ENCODE measurements at regions not wholly inside any gene's neighbourhood (a gene's known extent, or its start where the extent isn't known, plus 50 kb on each side); places are given as distances from the start of the nearest gene placed in this dataset.

DNA sequence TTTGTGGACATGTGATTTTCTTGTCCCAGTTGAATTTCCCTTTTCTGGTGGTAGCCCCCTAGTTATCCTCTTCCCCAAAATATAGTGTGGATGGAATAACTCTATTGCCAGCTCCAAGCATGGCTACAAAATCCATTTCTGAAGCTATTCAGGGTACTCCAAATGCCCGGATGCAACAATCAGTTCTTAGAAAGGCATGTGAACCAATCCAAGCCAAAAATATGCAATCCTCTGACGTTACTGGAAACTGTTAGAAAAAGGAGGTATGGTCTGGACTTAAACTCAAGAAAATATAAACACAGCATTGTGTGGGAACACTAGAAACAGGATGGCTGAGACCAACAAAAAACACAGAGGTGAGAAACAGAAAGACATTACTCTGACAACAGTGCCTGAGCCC is 347.0 kb downstream of the GPAM start:
- DNase-seq, result peak; percentile 63

DNA sequence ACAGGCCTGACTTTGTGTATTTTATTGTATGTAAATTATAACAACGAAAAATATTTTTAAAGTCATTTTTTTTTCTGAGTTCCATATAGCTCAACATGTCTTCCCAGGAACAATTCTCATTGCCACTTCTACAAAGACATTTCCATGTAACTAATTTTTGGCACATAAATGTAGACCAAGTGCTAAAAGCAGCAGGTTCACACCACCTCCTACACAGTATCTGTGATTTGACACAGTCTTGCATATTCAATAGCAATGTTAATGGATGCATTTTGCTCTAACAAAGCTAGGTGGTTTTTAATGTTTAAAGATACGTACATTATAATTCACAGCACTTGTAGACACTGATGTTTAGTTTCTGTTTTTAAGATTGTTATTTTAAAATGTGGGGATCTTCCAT is 346.5 kb downstream of the GPAM start:
- no peak for DNase-seq

DNA sequence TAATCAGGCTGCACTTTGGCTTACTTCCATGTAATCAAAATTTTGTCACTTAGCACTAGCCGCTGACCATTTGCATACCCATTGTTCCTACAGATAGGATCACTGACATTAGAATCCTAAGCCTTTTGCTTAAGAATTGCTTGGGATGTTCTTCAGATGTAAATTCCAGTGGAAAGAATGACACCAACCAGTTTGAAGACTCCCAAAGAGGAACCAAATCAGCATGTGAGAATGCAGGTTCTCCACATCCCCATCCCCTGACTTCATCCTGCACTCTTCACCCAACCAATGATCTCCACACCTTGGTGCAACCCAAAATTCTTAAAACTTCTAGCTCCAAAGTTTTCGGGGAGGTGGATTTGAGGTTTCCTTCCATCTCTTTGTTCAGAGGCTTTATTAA is 345.6 kb downstream of the GPAM start:
- DNase-seq, result no peak

DNA sequence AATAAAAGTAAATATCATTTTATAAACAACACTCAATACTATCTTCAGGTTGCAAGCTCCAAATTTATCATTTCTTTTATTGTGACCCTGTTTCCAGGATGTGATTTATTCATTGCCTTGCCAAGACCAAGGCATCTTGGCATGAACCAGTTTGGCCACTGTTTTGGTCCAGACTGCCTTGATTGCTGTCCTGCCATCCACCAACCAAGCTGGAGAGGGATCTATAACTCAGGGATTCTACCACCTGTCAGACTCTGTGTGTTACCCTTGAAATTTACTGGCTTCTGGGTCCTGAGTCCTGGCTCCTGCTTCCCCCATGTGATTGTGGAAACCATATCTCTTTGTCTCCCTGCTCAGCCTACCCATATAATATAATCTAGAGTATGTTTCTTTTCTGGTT is 343.0 kb downstream of the GPAM start:
- DNase-seq, result no peak

DNA sequence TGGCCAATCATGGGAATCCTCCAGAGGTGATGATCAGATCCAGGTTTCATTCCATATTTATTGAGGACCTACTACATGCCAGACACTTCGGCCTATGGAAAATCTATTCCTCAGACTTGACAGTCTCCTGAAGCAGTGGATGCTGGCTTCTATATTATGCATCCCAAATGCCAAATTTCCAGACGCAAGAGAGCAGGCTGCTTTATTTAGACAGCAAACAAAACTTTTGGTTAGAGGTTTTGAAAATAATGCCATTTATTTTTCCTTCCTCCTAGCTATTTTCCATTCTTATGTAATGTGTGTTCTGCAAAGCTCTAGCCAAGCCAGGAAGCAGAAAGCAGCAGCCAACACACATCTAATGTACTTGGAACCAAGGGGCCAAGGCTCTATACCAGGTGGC is 330.8 kb downstream of the GPAM start:
- DNase-seq, result no peak

GRCh38 chr10:111856631-111857030 is 326.9 kb downstream of the GPAM start:
- DNase-seq, result peak; percentile 36

DNA sequence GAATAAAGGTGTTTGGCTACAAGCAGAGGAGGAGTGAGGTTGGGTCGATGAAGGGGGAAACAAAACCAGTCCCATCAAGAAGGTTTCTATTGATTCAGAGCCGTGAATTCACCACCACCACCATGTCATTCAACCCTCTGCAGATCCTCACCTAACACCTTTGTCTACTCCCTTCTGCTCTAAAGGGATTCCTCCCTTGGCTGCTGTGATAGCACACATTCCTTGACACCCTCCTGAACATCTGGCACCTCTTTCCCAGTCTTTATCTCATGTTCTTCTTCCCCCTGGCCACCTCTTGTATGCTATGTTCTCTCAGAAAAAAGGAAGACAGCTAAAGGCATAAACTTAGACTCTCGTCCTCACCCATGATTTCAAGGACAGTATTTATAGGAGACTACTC is 318.0 kb downstream of the GPAM start:
- no peak for DNase-seq

DNA sequence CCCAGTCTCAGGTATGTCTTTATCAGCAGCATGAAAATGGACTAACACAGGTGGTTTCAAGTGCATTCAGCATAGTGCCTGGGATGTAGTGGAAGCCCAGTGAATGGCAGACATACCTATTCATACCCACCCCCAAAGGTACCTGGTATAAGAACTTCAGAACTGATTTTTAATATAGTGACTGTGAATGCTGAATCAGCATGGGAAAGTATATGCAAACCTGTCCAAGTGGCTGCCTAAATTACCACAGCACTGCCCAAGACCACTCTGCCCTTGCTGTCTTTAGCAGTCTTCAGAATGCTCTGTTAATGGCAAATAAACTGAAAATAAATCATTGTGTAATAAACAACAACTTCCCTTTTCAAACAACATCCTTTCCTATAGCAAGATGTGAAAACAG is 312.1 kb downstream of the GPAM start:
- no peak for DNase-seq

DNA sequence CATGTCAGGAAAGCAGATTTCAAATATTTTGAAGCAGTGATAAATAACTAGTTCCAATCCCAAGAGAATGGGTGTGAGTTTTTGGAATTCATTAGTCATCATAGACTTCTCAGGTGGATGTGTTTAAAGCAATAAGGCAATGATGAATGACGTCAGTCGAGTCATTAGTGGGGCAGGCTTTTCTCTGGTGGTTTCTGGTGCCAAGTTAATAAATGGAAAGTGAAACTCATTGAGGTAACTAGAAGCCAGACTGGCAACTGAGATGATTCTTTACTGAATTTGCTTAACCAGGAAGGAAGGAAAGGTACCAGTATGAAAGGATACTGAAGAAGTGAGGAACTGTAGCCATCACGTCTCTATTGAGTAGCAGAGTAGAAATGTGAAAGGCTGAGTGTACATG is 311.0 kb downstream of the GPAM start:
- DNase-seq, result peak; percentile 82

DNA sequence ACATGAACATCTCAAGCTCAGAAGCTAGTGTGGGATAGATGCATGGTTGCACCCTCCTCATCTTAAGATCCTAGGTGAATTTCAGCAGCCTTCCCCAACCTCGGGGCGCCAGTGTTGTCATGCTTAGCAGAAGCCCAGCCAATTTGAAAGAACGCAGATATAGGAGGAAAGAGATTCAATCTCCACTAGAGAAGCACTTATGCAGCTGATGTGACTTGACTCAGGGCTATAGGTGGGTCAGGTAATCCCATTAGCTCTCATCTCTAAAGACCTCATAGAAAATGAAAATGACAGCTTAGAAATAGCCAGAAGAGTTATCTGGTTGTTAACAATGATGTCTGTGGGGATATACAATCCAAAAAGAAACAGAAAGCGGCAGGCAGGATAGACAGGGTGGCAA is 310.5 kb downstream of the GPAM start:
- DNase-seq, result no peak

DNA sequence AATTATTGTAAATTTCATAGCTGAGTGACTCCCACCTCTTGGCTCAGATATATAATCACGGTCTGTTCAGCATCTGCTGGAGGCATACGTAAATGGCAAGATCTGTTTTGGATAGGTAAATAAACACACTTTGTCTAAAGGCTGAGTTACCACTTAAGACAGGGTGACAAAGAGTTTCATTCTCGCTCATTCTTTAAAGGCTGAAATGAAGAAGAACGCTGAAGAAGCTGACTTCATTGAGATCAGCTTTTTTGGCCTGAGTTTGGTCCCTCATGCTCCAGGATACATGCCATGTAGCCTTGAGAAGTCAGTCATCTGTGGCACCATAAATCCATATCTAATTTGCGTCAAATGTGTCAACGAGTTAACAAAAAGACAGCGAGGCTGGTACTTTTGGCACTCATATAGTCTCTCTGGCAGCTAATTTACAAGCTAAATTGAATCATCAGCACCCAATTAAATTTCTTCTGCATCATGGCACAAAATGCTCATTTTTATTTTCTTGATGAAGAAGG is 309.9 kb downstream of the GPAM start:
- no peak for DNase-seq

DNA sequence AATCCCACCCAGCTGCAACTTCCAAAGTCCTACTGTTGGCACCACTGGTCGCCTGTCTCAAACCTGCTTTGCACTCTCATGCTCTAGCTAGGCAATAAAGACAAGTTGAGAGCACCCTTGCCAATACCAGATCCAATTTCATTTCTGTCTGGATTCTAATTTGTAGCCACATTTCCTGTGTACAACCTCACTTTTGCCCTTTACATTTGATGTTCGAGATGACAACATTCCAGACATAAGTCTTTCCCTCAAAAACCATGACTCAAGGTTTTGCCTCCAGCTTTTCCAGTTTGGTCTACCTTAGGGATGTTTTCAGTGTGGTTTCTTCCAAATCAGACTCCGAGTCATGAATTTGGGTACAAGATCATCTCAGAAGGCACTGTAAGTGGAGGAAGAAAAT is 309.0 kb downstream of the GPAM start:
- DNase-seq, result peak; percentile 95

- peak; percentile 97 for DNase-seq
Observed at GRCh38 chr10:111875725-111876124, 307.8 kb downstream of the GPAM start.

DNA sequence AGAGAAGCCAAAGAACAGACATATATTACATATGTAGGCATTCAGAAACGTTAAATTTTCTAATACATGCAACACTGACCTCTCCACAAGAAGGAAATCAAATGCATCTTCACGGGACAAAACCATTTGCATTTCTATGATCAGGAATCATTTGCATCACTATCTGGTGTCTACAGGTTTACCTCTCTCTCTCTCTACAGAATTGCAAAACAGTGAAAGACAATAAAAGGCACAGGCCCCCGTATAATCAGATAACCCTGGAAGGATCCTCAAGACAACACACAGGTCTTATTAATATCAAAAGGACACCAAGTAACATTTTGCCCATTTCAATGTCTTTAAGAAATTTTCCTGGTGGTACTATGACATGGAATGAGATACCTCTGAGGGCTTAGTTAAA is 306.3 kb downstream of the GPAM start:
- no peak for DNase-seq

GRCh38 chr10:111879969-111880368 is 303.6 kb downstream of the GPAM start:
- peak; percentile 48 for DNase-seq

GRCh38 chr10:111885046-111885445 is 298.5 kb downstream of the GPAM start:
- DNase-seq, result peak; percentile 67

- no peak for DNase-seq
Observed at GRCh38 chr10:111885919-111886318, 297.6 kb downstream of the GPAM start.

DNA sequence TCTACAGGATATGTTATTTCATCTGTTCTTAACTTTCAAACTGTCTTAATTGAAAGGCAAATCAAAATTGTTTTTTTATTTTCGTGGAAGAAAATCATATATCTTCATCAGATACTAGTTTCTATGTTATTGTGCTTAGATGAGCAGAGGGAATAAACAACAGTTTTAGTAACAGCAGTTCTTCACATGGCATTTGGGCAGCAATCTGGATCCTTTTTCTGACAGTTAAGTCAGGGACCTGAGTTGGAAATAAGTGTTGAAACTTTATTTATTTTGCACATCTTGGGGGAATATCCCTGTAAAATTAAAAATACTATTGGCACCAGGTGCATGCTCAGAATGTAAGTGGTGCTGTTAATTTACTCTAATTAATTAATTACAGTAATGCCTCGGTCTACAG is 296.3 kb downstream of the GPAM start:
- no peak for DNase-seq

DNA sequence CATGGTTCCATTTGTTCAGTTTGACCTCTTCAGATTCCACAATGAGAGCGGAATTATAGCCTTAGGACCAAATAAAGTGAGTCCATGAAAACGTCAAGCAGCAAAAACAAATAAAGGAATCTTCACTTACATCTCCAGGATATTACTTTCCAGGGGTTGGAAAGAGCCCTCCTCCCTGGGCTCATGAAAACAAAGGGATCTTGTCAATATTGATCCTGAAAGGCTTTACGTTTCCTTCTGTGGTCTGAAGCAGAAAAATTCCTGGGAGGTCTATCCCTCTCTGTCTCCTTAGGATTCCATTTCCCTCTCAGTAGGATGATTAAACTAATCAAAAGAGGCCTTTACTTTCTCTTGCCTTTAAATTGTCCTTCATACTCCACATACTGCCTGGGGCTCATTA is 293.5 kb downstream of the GPAM start:
- DNase-seq, result no peak

GRCh38 chr10:111916011-111916410 is 267.6 kb downstream of the GPAM start:
- DNase-seq, result no peak

GRCh38 chr10:111921821-111922220 is 261.7 kb downstream of the GPAM start:
- DNase-seq, result no peak

DNA sequence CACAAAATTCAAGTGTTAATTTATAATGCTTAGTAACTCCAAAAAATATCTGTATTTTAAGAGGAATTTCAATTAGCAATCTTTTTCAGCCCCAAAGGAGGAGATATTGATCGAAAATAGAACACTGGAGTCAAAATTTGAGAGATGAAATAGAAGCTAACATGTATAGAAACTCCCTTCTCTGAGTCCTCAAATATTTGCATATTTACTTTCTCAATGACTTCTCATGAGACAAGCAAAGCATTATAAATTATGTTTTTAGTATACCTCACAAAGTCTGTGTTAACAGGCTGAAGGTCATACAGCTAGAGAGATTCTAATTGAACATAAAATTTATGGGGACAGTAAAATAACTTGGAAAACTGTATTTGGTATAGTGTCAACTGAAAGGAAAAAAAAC is 260.5 kb downstream of the GPAM start:
- no peak for DNase-seq

- no peak for DNase-seq
Observed at GRCh38 chr10:111926286-111926685, 257.3 kb downstream of the GPAM start.

GRCh38 chr10:111933937-111934336 is 249.6 kb downstream of the GPAM start:
- no peak for DNase-seq

DNA sequence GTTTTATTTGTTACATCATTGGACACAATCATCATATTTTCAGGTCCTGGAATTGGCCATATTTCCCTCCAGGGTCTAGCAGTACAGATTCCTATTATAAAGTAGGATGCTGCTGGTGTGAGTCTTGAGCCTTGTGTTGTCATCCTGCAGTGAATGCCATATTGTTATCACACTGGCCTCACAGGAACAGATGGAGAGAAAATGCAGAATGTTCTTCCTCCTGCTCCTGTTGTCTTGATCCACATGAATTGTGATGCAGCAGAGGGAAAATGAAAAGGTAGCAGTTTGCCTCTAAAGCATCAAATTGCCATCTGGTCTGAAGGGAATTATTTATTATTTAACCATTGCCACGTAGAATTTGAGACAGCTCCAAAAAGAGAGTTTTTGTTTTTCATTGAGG is 248.6 kb downstream of the GPAM start:
- no peak for DNase-seq

DNA sequence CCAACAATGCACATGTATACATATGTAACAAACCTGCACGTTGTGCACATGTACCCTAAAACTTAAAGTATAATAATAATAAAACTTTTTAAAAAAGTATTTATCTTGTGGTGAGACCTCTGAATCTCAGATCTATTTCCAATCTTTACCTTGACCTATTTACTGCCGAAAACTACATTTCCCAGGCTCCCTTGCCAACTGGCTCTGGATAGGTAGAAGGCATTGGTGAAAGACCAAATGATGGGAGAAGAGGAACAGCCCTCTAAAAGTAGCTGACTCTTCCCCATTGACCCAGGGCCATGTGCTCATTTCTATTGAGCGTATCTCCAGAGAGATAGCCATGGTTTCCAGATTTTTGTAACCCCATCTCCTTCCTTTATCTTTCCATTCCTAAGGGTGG is 247.4 kb downstream of the GPAM start:
- DNase-seq, result no peak

Data from fibroblast of upper back skin (primary cell).